Upper lobe of left lung (tissue), 6 donors: ENCODE measurements at regions not wholly inside any gene's neighbourhood (a gene's known extent, or its start where the extent isn't known, plus 50 kb on each side); places are given as distances from the start of the nearest gene placed in this dataset.

Experiments
- ATAC-seq, 2 donors: fragments of 200-7000 bp; cut with Tn5 transposase; one replicate each; pipeline ENCODE4 v1.9.1; 2022; ENCODE audit warnings: mild to moderate bottlenecking in 2 of 2, moderate library complexity in 2 of 2; ENCODE audit not compliant: low FRiP score in 2 of 2
- DNase-seq, 2 donors: peaks; one replicate each; pipeline ENCODE4 v3.0.0-alpha.2; 2019 to 2020
- H3K27ac ChIP-seq, 4 donors: fragments of 200-600 bp; sonication (generic); one replicate each; pipeline ENCODE4 v1.5.1; 2016 to 2019
- H3K27me3 ChIP-seq, 4 donors: fragments of 200-600 bp; sonication (generic); one replicate each; pipeline ENCODE4 v1.5.1; 2017 to 2019
- H3K36me3 ChIP-seq, 4 donors: fragments of 200-600 bp; sonication (generic); one replicate each; pipeline ENCODE4 v1.5.1; 2016 to 2019
- H3K4me1 ChIP-seq, 4 donors: fragments of 200-600 bp; sonication (generic); one replicate each; pipeline ENCODE4 v1.5.1; 2018 to 2019
- H3K4me3 ChIP-seq, 4 donors: fragments of 200-600 bp; sonication (generic); one replicate each; pipeline ENCODE4 v1.5.1; 2017 to 2019; ENCODE audit warnings: mild to moderate bottlenecking in 2 of 4, moderate library complexity in 1 of 4
- H3K9me3 ChIP-seq, 4 donors: fragments of 200-600 bp; sonication (generic); one replicate each; pipeline ENCODE4 v1.5.1; 2018 to 2019
- EP300 ChIP-seq, 4 donors: sonication (generic); formaldehyde crosslinking; IDR thresholded peaks; one replicate each; pipeline ENCODE4 v1.5.1; 2017; ENCODE audit warnings: antibody characterized with exemption in 4 of 4, control low read depth in 2 of 4
- POLR2A ChIP-seq, 4 donors: fragments of 450-650 bp; IDR thresholded peaks; one replicate each; pipeline ENCODE4 v1.5.1; 2016 to 2017; ENCODE audit warnings: antibody characterized with exemption in 4 of 4, mild to moderate bottlenecking in 2 of 4
- POLR2AphosphoS5 ChIP-seq, 2 donors: sonication (generic); formaldehyde crosslinking; IDR thresholded peaks; one replicate each; pipeline ENCODE4 v1.5.1; 2017; ENCODE audit warnings: antibody characterized with exemption in 2 of 2
- WGBS, 2 donors: methylation state at CpG; one replicate each; pipeline ENCODE4 v1.1.5; 2017 to 2018; 5-methylcytosine and 5-hydroxymethylcytosine counted together
- TF ChIP-seq, protein P1 (sequence below), 6 experiments: fragments of 450-650 bp in 4 of 6; fragments of 200-600 bp in 2 of 6; sonication (generic) in 2 of 6; IDR thresholded peaks; one replicate each; pipeline ENCODE4 v1.5.1; 2016 to 2019; ENCODE audit warnings: antibody characterized with exemption in 6 of 6
- donor health status: DM: no; HTN: no; CAD: no; lungs with moderate emphysema.
- donor health status: DM: no; HTN: yes; CAD: no; lungs with severe emphysema.

DNA sequence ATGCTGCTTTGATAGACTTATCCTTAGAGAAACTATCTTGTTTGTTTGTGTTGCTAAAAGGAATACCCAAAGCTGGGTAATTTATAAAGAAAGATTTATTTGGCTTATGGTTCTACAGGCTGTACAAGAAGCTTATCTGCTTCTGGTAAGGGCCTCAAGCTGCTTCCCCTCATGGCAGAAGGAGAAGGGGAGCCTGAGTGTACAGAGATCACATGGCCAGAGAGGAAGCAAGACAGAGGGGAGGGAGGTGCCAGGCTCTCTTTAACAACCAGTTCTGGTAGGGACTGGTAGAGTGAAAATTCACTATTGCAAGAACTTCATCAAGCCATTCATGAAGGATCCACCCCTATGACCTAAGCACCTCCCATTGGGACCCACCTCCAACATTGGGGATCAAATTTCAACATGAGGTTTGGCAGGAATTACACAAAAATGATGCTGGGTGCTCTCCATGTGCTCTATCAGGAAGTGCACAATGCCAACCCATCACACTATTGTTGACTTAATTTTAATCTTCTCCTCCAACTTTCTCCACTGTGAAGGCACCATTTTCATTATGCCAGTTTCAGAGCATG is 115.1 kb upstream of the SHB start:
- no peak overlapping the region for H3K4me3 ChIP-seq
- H3K36me3 ChIP-seq = no peaks in the 10 kb centered on the region
- no peaks in the 10 kb centered on the region for H3K4me1 ChIP-seq
- H3K27ac ChIP-seq = no peak overlapping the region
- H3K27me3 ChIP-seq = no peaks in the 10 kb centered on the region
- TF ChIP-seq, protein P1, sequence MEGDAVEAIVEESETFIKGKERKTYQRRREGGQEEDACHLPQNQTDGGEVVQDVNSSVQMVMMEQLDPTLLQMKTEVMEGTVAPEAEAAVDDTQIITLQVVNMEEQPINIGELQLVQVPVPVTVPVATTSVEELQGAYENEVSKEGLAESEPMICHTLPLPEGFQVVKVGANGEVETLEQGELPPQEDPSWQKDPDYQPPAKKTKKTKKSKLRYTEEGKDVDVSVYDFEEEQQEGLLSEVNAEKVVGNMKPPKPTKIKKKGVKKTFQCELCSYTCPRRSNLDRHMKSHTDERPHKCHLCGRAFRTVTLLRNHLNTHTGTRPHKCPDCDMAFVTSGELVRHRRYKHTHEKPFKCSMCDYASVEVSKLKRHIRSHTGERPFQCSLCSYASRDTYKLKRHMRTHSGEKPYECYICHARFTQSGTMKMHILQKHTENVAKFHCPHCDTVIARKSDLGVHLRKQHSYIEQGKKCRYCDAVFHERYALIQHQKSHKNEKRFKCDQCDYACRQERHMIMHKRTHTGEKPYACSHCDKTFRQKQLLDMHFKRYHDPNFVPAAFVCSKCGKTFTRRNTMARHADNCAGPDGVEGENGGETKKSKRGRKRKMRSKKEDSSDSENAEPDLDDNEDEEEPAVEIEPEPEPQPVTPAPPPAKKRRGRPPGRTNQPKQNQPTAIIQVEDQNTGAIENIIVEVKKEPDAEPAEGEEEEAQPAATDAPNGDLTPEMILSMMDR (IDR thresholded peaks at IDR 0.05) = no peak
- TF ChIP-seq POLR2A (IDR thresholded peaks at IDR 0.05) (no peak), EP300 (IDR thresholded peaks at IDR 0.05) (no peak)
- DNase-seq (no peak), ATAC-seq (peak in 1 of 2 donors; percentile 24)
- no peaks in the 10 kb centered on the region for H3K9me3 ChIP-seq

DNA sequence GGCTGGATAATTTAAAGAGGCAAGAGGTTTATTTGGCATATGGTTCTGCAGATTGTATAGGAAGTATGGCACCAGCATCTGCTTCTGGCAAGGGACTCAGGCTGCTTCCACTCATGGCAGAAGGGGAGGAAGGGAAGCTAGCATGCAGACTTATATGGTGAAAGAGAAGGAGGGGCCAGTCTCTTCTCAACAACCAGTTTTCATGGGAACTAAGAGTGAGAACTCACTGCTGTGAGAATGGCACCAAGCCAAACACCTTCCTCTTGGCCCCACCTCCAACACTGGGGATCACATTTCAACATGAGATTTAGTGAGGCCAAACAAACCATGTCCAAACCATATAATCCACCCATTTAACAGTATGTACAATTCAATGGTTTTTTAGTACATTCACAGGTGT is 113.3 kb upstream of the SHB start:
- Histone ChIP-seq H3K36me3 (no peaks in the 10 kb centered on the region), H3K27me3 (no peaks in the 10 kb centered on the region), H3K4me1 (peaks cover 0 to 11% (median 0%) of the 10 kb centered on the region in 4 donors), H3K4me3 (no peak overlapping the region), H3K27ac (no peak overlapping the region), H3K9me3 (no peaks in the 10 kb centered on the region)
- TF ChIP-seq, protein P1 (IDR thresholded peaks at IDR 0.05) = no peak
- TF ChIP-seq POLR2A (IDR thresholded peaks at IDR 0.05) = no peak
- TF ChIP-seq EP300 (IDR thresholded peaks at IDR 0.05) = no peak
- no peak for TF ChIP-seq POLR2AphosphoS5 (IDR thresholded peaks at IDR 0.05)
- DNase-seq (peak in 1 of 2 donors; percentile 28), ATAC-seq (no peak)

DNA sequence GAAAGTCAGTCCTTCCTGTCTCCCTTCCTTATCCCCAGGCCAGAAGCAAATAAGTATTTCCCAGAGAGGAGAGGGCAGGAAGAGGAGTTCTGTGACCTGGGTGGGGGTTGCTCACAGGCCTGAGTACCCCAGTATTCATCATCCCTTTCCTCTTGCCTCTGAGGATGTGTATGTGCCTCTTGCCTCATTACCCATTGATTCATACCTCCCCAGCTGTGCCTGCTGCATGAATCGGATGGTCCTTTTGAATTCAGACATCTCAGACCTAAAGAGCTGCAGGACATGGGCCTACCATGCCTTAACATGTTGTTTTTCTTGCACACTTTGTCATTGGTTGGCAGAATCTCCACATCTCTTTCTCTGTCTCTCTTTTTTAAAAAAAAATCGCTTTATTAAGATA is 112.8 kb upstream of the SHB start:
- H3K36me3 ChIP-seq = no peaks in the 10 kb centered on the region
- WGBS, 2 donors = 81 to 86% methylated on average over 2 of the region's 2 CpGs
- peaks cover 0 to 11% (median 0%) of the 10 kb centered on the region in 4 donors for H3K4me1 ChIP-seq
- H3K27ac ChIP-seq = no peak overlapping the region
- no peaks in the 10 kb centered on the region for H3K27me3 ChIP-seq
- DNase-seq = no peak
- no peaks in the 10 kb centered on the region for H3K9me3 ChIP-seq
- ATAC-seq = no peak
- TF ChIP-seq POLR2AphosphoS5 (IDR thresholded peaks at IDR 0.05) (no peak), EP300 (IDR thresholded peaks at IDR 0.05) (no peak), POLR2A (IDR thresholded peaks at IDR 0.05) (no peak)
- TF ChIP-seq, protein P1 (IDR thresholded peaks at IDR 0.05) = no peak
- no peak overlapping the region for H3K4me3 ChIP-seq

DNA sequence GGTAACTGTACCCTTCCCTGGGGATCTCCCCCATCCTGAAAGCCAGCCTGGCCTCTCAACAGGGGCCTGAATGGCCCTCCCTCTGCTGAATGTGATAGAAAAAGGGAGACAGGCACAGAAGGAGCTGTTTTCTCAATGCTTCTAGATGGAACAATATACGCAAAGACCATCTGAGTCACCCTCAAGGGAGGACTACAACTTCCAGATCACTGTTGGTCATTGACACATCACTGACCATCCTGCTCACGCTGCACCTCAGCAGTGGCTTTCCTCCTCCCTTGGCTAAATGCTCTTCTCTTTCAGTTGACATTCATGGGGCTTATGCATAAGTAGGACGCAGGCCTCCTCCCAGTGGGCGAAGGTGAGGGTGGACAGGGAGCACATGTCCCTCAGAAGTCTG is 112.2 kb upstream of the SHB start:
- H3K27me3 ChIP-seq = no peaks in the 10 kb centered on the region
- TF ChIP-seq POLR2AphosphoS5 (IDR thresholded peaks at IDR 0.05) (no peak), EP300 (IDR thresholded peaks at IDR 0.05) (no peak), POLR2A (IDR thresholded peaks at IDR 0.05) (no peak)
- TF ChIP-seq, protein P1 (IDR thresholded peaks at IDR 0.05) = no peak
- no peaks in the 10 kb centered on the region for H3K9me3 ChIP-seq
- peaks cover 0 to 11% (median 0%) of the 10 kb centered on the region in 4 donors for H3K4me1 ChIP-seq
- H3K4me3 ChIP-seq = no peak overlapping the region
- DNase-seq (no peak), ATAC-seq (no peak)
- WGBS, 2 donors = 90 to 92% methylated on average over 4 of the region's 4 CpGs
- H3K36me3 ChIP-seq = no peaks in the 10 kb centered on the region
- H3K27ac ChIP-seq = no peak overlapping the region

DNA sequence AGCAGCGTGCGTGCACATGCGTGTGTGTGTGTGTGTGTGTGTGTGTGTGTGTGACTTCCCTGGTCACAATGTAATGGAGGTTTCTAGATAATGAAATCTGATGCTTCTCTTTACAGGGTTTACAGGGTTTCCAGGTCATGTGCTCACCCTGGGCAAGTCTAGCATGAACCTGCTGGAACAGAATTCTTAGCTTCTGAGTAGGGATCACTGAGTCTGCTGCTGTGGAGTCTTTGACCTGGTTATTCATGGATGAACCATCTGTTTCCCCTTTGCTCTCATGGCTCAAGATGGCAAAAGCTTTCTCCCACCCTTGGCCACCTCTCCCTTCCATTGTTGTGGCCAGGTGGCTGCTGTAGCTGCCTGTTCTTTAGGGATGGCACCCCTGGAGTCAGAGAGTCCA is 111.6 kb upstream of the SHB start:
- H3K36me3 ChIP-seq = no peaks in the 10 kb centered on the region
- no peak for TF ChIP-seq POLR2AphosphoS5 (IDR thresholded peaks at IDR 0.05)
- no peak for TF ChIP-seq POLR2A (IDR thresholded peaks at IDR 0.05)
- TF ChIP-seq EP300 (IDR thresholded peaks at IDR 0.05) = no peak
- TF ChIP-seq, protein P1 (IDR thresholded peaks at IDR 0.05) = no peak
- 81% methylated on average over 3 of the region's 3 CpGs; no CpG with 5 or more reads in 1 of the 2 donors for WGBS, 2 donors
- no peaks in the 10 kb centered on the region for H3K27me3 ChIP-seq
- no peaks in the 10 kb centered on the region for H3K9me3 ChIP-seq
- no peak overlapping the region for H3K27ac ChIP-seq
- peaks cover 0 to 11% (median 0%) of the 10 kb centered on the region in 4 donors for H3K4me1 ChIP-seq
- H3K4me3 ChIP-seq = no peak overlapping the region
- ATAC-seq = no peak
- no peak for DNase-seq
